OCI-LY7 (cell line): ENCODE measurements at regions not wholly inside any gene's neighbourhood (a gene's known extent, or its start where the extent isn't known, plus 50 kb on each side); places are given as distances from the start of the nearest gene placed in this dataset.
"Not testable (repeated sequence)": the region's sequence is repeated elsewhere in the genome, so short reads cannot be mapped to it uniquely, and the experiment has no call there.

Experiments used
- EZH2phosphoT487 ChIP-seq: fragments of 200-600 bp; sonication (generic); IDR thresholded peaks from 2 replicates; pipeline ENCODE4 v1.6.1; 2018; ENCODE audit warnings: low read depth, borderline replicate concordance, mild to moderate bottlenecking, mixed run types, antibody characterized with exemption, low read length, moderate library complexity, mixed read lengths
- TF ChIP-seq, protein P1 (sequence below): fragments of 200-600 bp; sonication (generic); conservative IDR thresholded peaks from 2 replicates; pipeline ENCODE4 v1.5.1; 2014; ENCODE audit warnings: mild to moderate bottlenecking, antibody characterized with exemption, low read length, moderate library complexity, mixed read lengths

DNA sequence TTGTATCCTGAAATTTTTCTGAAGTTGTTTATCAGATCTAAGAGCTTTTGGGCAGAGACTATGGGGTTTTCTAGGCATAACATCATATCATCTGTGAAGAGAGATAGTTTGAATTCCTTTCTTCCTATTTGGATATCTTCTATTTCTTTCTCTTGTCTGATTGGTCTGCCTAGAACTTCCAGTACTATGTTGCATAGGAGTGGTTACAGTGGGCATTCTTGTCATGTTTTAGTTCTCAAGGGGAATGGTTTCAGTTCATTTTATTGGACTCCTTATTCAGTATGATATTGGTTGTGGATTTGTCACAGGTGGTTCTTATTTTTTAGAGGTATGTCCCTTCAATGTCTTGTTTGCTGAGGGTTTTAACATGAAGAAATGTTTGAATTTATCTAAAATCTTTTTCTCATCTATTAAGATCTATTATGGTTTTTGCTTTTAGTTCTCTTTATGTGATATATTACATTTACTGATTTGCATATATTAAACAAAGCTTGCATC is 286.6 kb upstream of the C1QTNF3 start:
- TF ChIP-seq, protein P1, sequence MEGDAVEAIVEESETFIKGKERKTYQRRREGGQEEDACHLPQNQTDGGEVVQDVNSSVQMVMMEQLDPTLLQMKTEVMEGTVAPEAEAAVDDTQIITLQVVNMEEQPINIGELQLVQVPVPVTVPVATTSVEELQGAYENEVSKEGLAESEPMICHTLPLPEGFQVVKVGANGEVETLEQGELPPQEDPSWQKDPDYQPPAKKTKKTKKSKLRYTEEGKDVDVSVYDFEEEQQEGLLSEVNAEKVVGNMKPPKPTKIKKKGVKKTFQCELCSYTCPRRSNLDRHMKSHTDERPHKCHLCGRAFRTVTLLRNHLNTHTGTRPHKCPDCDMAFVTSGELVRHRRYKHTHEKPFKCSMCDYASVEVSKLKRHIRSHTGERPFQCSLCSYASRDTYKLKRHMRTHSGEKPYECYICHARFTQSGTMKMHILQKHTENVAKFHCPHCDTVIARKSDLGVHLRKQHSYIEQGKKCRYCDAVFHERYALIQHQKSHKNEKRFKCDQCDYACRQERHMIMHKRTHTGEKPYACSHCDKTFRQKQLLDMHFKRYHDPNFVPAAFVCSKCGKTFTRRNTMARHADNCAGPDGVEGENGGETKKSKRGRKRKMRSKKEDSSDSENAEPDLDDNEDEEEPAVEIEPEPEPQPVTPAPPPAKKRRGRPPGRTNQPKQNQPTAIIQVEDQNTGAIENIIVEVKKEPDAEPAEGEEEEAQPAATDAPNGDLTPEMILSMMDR, result not testable (repeated sequence)
- not testable (repeated sequence) for TF ChIP-seq EZH2phosphoT487
